ENCODE measurements at regions not wholly inside any gene's neighbourhood (a gene's known extent, or its start where the extent isn't known, plus 50 kb on each side); places are given as distances from the start of the nearest gene placed in this dataset.

- TF ChIP-seq NKRF (IDR thresholded peaks at IDR 0.05; ENCODE audit: borderline replicate concordance) (no peak), ZEB2 (IDR thresholded peaks at IDR 0.05) (no peak), LEF1 (IDR thresholded peaks at IDR 0.05) (no peak), E2F8 (IDR thresholded peaks at IDR 0.05; ENCODE audit: low read depth, partially characterized antibody) (no peak), ZNF584 (CRISPR knock-in tag; IDR thresholded peaks at IDR 0.05; ENCODE audit: low read depth) (no peak)
These were observed 568.1 kb upstream of the LINC00305 start (continued) for GRCh38 chr18:64717026-64717425.

GRCh38 chr18:64714086-64714485 lies 565.2 kb upstream of the LINC00305 start:
- no peak for ATAC-seq
- intact Hi-C loops (cut with micrococcal nuclease), result loop anchor here (10.0 kb wide), 1 partner anchor 59 kb away; no protein-coding TSS in a partner anchor
- Histone ChIP-seq H2AFZ (ENCODE audit: low read depth, low read length) (no peak overlapping the region), H3K4me2 (ENCODE audit: insufficient read depth, low read length) (no peak overlapping the region), H3K9me3 (replicated peaks; ENCODE audit: control insufficient read depth, insufficient read depth, low read depth, low read length) (no peaks in the 10 kb centered on the region), H4K20me1 (replicated peaks; ENCODE audit: control insufficient read depth, insufficient read depth, low read length) (no peaks in the 10 kb centered on the region), H3K27me3 (ENCODE audit: control insufficient read depth in 2 of 2, insufficient read depth in 2 of 2, low read length in 2 of 2) (no peaks in the 10 kb centered on the region), H3K9me1 (ENCODE audit: control insufficient read depth, insufficient read depth, low read length) (no peaks in the 10 kb centered on the region), H3K4me1 (replicated peaks in 1 of 2; ENCODE audit: control insufficient read depth in 2 of 2, insufficient read depth in 2 of 2, low read length in 2 of 2) (no peaks in the 10 kb centered on the region), H3K79me2 (ENCODE audit: control insufficient read depth, insufficient read depth, low read length) (no peaks in the 10 kb centered on the region), H3K27ac (ENCODE audit: extremely low read depth, low read depth, low read length) (no peak overlapping the region), H3K36me3 (ENCODE audit: control insufficient read depth, insufficient read depth, low read length) (no peaks in the 10 kb centered on the region), H3K4me3 (no peak overlapping the region), H3K9ac (ENCODE audit: insufficient read depth in 1 of 2, low read depth in 2 of 2, low read length in 2 of 2) (no peak overlapping the region)
- no TSS peak for BruUV-seq (replicated peaks)
- FAIRE-seq, result no peak
- ChIA-PET CTCF (ENCODE audit: low intra/inter-chr PET ratio) (no interaction called here), POLR2A (interaction anchor here (0.6 kb wide), 1 partner anchor 1514 kb away, joined by 4 read pairs; no protein-coding TSS in a partner anchor)
- no peak for TF ChIP-seq ZC3H11A (IDR thresholded peaks at IDR 0.05; ENCODE audit: low read depth, low read length)
- TF ChIP-seq MCM2 (IDR thresholded peaks at IDR 0.05; ENCODE audit: low read depth), result no peak
- no peak for TF ChIP-seq RAD51 (IDR thresholded peaks at IDR 0.05; ENCODE audit: borderline replicate concordance, low read depth)
- TF ChIP-seq CSDE1 (IDR thresholded peaks at IDR 0.05), result no peak
- no peak for TF ChIP-seq NCOA1 (IDR thresholded peaks at IDR 0.05; ENCODE audit: low read depth)
- TF ChIP-seq E2F5 (CRISPR knock-in tag; IDR thresholded peaks at IDR 0.05), result no peak
- TF ChIP-seq THRAP3 (IDR thresholded peaks at IDR 0.05; ENCODE audit: borderline replicate concordance), result no peak
- TF ChIP-seq E4F1 (CRISPR knock-in tag; IDR thresholded peaks at IDR 0.05; ENCODE audit: borderline replicate concordance), result no peak
- TF ChIP-seq PYGO2 (tag; IDR thresholded peaks at IDR 0.05), result no peak
- in situ Hi-C loops (cut with MboI), result no loop called here
- no peak for DNase-seq (ENCODE audit: extremely low read depth in 1 of 4, low spot score in 3 of 4)

All from K562 (cell line).